A549 (cell line): ENCODE measurements at regions not wholly inside any gene's neighbourhood (a gene's known extent, or its start where the extent isn't known, plus 50 kb on each side); places are given as distances from the start of the nearest gene placed in this dataset.

Experiments
- JUNB ChIP-seq: fragments of >200 bp; sonication (Bioruptor Twin); formaldehyde crosslinking; IDR thresholded peaks from 2 replicates; pipeline ENCODE4 v1.6.1; 2016
- POLR2A ChIP-seq: IDR thresholded peaks from 2 replicates; pipeline ENCODE4 v1.6.1; 2012; ENCODE audit warnings: mild to moderate bottlenecking, low read length
- RAD21 ChIP-seq, 2 experiments: fragments of >200 bp in 1 of 2; sonication (Bioruptor Twin) in 1 of 2; formaldehyde crosslinking in 1 of 2; IDR thresholded peaks in 1 of 2; conservative IDR thresholded peaks in 1 of 2; 2 replicates in 1 of 2; 3 replicates in 1 of 2; pipeline ENCODE4 v1.6.1; 2012 to 2018; ENCODE audit warnings: inconsistent platforms in 1 of 2
- SMC3 ChIP-seq: fragments of >200 bp; sonication (Bioruptor Twin); formaldehyde crosslinking; IDR thresholded peaks from 3 replicates; pipeline ENCODE4 v1.6.1; 2018; ENCODE audit warnings: inconsistent platforms
- TF ChIP-seq, protein P1 (sequence below): IDR thresholded peaks from 2 replicates; pipeline ENCODE4 v1.6.1; 2012
- TF ChIP-seq, protein P2 (sequence below): fragments of >200 bp; sonication (Bioruptor Twin); formaldehyde crosslinking; IDR thresholded peaks from 3 replicates; pipeline ENCODE4 v1.5.1; 2016

GRCh38 chr5:20224046-20224445 lies 236.0 kb upstream of the CDH18 start:
- TF ChIP-seq RAD21 (conservative IDR thresholded peaks at IDR 0.05 in 1 of 2, IDR thresholded peaks at IDR 0.05 in 1 of 2) (no peak), SMC3 (no peak), POLR2A (no peak), JUNB (no peak)
- TF ChIP-seq, protein P1, sequence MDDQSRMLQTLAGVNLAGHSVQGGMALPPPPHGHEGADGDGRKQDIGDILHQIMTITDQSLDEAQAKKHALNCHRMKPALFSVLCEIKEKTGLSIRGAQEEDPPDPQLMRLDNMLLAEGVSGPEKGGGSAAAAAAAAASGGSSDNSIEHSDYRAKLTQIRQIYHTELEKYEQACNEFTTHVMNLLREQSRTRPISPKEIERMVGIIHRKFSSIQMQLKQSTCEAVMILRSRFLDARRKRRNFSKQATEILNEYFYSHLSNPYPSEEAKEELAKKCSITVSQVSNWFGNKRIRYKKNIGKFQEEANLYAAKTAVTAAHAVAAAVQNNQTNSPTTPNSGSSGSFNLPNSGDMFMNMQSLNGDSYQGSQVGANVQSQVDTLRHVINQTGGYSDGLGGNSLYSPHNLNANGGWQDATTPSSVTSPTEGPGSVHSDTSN, result no peak
- TF ChIP-seq, protein P2, sequence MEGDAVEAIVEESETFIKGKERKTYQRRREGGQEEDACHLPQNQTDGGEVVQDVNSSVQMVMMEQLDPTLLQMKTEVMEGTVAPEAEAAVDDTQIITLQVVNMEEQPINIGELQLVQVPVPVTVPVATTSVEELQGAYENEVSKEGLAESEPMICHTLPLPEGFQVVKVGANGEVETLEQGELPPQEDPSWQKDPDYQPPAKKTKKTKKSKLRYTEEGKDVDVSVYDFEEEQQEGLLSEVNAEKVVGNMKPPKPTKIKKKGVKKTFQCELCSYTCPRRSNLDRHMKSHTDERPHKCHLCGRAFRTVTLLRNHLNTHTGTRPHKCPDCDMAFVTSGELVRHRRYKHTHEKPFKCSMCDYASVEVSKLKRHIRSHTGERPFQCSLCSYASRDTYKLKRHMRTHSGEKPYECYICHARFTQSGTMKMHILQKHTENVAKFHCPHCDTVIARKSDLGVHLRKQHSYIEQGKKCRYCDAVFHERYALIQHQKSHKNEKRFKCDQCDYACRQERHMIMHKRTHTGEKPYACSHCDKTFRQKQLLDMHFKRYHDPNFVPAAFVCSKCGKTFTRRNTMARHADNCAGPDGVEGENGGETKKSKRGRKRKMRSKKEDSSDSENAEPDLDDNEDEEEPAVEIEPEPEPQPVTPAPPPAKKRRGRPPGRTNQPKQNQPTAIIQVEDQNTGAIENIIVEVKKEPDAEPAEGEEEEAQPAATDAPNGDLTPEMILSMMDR, result no peak
